ENCODE measurements at regions not wholly inside any gene's neighbourhood (a gene's known extent, or its start where the extent isn't known, plus 50 kb on each side); places are given as distances from the start of the nearest gene placed in this dataset.

DNA sequence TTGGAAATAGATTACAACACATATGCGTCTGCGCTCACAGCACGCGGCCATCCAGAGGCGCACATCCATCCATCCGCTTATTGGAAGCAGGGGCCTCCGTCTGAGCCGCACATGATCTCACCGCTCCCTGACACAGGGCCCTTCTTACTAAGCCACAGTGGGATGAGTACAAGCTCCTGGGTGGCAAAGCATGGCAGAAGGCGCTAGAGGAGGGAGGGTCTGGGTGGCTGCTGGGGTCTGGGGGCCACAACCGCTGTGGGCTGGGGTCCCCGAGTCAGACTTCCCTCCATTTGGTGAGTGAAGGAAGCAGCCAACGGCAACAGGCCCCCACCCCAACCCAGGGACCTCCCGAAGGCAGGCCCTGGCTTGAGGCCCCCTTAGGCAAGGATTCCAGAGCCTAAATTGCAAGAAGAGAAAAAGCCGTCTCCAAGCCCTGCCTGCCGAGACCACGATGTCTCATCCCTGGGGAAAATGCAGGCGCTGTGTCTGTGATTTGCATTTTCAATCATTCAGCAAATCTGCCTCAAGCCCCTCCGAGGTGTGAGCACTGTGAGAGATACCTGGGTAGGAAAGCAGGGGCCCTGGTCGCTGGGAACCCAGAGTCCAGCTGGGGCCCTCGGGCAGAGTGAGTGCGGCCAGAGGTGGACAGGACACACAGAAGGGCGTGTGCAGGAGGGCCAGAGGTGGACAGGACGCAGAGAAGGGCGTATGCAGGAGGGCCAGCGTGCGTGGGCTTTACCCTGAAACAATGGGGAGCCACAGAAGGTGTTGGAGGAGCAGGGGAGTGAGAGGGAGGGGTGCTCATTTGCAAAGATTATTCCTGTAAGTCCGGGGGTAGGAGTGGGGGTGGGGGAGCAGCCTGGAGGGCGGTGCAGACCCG lies 135.7 kb downstream of the OLFM1 start:
- Histone ChIP-seq H3K4me1 (no peaks in the 10 kb centered on the region), H3K27me3 (replicated peaks; ENCODE audit: control insufficient read depth, insufficient read depth, low read length) (no peaks in the 10 kb centered on the region), H3K4me3 (ENCODE audit: low read depth, low read length) (no peak overlapping the region), H3K36me3 (ENCODE audit: control insufficient read depth, insufficient read depth, low read length) (no peaks in the 10 kb centered on the region), H3K9me3 (0 out of 2 replicates have a peak, but pooled peaks cover 6% of the 10 kb centered on the region)
- no peak overlapping the region for H3K4me3 Mint-ChIP-seq (ENCODE audit: unreplicated experiment)
- no peak overlapping the region for H3K27ac Mint-ChIP-seq (ENCODE audit: unreplicated experiment)
- ChIA-PET CTCF (no interaction called here), POLR2A (no interaction called here)
- no peaks in the 10 kb centered on the region for H3K4me1 Mint-ChIP-seq (ENCODE audit: low read depth, unreplicated experiment)
- H3K27me3 Mint-ChIP-seq (ENCODE audit: insufficient read depth, unreplicated experiment): no peaks in the 10 kb centered on the region
- no peaks in the 10 kb centered on the region for H3K9me3 Mint-ChIP-seq (ENCODE audit: unreplicated experiment)
- H3K36me3 Mint-ChIP-seq (ENCODE audit: insufficient read depth, unreplicated experiment): no peaks in the 10 kb centered on the region
- no peak for DNase-seq
- no TSS peak for BruUV-seq (replicated peaks)
- intact Hi-C loops (cut with micrococcal nuclease; ENCODE audit: unreplicated experiment): no loop called here
- TF ChIP-seq, protein P1, sequence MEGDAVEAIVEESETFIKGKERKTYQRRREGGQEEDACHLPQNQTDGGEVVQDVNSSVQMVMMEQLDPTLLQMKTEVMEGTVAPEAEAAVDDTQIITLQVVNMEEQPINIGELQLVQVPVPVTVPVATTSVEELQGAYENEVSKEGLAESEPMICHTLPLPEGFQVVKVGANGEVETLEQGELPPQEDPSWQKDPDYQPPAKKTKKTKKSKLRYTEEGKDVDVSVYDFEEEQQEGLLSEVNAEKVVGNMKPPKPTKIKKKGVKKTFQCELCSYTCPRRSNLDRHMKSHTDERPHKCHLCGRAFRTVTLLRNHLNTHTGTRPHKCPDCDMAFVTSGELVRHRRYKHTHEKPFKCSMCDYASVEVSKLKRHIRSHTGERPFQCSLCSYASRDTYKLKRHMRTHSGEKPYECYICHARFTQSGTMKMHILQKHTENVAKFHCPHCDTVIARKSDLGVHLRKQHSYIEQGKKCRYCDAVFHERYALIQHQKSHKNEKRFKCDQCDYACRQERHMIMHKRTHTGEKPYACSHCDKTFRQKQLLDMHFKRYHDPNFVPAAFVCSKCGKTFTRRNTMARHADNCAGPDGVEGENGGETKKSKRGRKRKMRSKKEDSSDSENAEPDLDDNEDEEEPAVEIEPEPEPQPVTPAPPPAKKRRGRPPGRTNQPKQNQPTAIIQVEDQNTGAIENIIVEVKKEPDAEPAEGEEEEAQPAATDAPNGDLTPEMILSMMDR (IDR thresholded peaks at IDR 0.05; ENCODE audit: insufficient read depth in 1 of 2, low read depth in 1 of 2, low read length in 1 of 2, severe bottlenecking in 1 of 2, unreplicated experiment in 1 of 2): no peak

DNA sequence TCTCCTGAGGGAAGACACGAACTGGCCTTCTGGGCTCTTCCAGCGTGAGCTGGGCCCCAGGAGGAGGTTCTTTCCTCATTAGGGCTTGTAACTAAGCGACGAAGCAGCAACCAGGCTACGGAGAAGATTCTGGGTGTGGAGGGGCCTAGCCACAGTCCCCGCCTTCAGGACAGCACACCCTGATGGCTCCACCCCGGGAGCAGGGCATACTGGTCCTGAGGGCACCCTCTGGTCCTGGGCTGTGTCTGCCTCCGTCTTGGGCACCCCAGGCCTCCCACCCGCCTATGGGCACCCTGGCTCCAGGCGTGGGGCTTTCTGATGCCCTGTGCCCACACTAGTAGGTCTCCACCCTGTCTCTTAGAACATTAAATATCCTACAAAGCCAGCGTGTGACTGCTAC lies 136.4 kb downstream of the OLFM1 start:
- TF ChIP-seq, protein P1 (IDR thresholded peaks at IDR 0.05; ENCODE audit: insufficient read depth in 1 of 2, low read depth in 1 of 2, low read length in 1 of 2, severe bottlenecking in 1 of 2, unreplicated experiment in 1 of 2): no peak
- Histone ChIP-seq H3K4me3 (ENCODE audit: low read depth, low read length) (no peak overlapping the region), H3K36me3 (ENCODE audit: control insufficient read depth, insufficient read depth, low read length) (no peaks in the 10 kb centered on the region), H3K9me3 (0 out of 2 replicates have a peak, but pooled peaks cover 6% of the 10 kb centered on the region), H3K27me3 (replicated peaks; ENCODE audit: control insufficient read depth, insufficient read depth, low read length) (no peaks in the 10 kb centered on the region), H3K4me1 (no peaks in the 10 kb centered on the region)
- Mint-ChIP-seq H3K4me1 (ENCODE audit: low read depth, unreplicated experiment) (no peaks in the 10 kb centered on the region), H3K4me3 (ENCODE audit: unreplicated experiment) (no peak overlapping the region), H3K27ac (ENCODE audit: unreplicated experiment) (no peak overlapping the region), H3K36me3 (ENCODE audit: insufficient read depth, unreplicated experiment) (no peaks in the 10 kb centered on the region), H3K27me3 (ENCODE audit: insufficient read depth, unreplicated experiment) (no peaks in the 10 kb centered on the region), H3K9me3 (ENCODE audit: unreplicated experiment) (no peaks in the 10 kb centered on the region)
- ChIA-PET POLR2A (no interaction called here), CTCF (no interaction called here)
- no TSS peak for BruUV-seq (replicated peaks)
- intact Hi-C loops (cut with micrococcal nuclease; ENCODE audit: unreplicated experiment): no loop called here
- DNase-seq: no peak

DNA sequence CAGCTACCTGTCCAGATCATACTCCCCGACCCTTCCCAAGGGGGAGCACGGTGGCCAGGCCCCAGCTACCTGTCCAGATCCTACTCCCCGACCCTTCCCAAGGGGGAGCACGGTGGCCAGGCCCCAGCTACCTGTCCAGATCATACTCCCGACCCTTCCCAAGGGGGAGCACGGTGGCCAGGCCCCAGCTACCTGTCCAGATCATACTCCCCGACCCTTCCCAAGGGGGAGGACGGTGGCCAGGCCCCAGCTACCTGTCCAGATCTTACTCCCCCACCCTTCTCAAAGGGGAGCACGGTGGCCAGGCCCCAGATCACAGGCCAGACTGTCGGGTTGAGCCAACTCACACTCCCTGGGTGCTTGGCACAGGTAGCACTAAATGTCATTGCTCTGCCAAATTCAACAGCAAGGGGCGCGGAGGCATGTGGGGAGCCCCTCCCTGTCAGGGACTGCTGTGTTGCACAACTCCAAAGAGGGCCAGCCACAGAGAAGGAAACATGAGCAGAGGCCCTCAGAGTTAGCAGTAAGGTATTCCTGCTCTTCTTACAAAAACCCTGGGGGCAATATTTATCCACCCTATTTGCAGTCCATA lies 136.9 kb downstream of the OLFM1 start:
- intact Hi-C loops (cut with micrococcal nuclease; ENCODE audit: unreplicated experiment): no loop called here
- H3K4me3 ChIP-seq (ENCODE audit: low read depth, low read length): no peak overlapping the region
- H3K36me3 ChIP-seq (ENCODE audit: control insufficient read depth, insufficient read depth, low read length): no peaks in the 10 kb centered on the region
- POLR2A ChIA-PET: no interaction called here
- no peaks in the 10 kb centered on the region for H3K4me1 ChIP-seq
- no peaks in the 10 kb centered on the region for H3K36me3 Mint-ChIP-seq (ENCODE audit: insufficient read depth, unreplicated experiment)
- H3K27ac Mint-ChIP-seq (ENCODE audit: unreplicated experiment): no peak overlapping the region
- no TSS peak for BruUV-seq (replicated peaks)
- no peak for DNase-seq
- TF ChIP-seq, protein P1 (IDR thresholded peaks at IDR 0.05; ENCODE audit: insufficient read depth in 1 of 2, low read depth in 1 of 2, low read length in 1 of 2, severe bottlenecking in 1 of 2, unreplicated experiment in 1 of 2): no peak
- no peaks in the 10 kb centered on the region for H3K9me3 Mint-ChIP-seq (ENCODE audit: unreplicated experiment)
- H3K4me3 Mint-ChIP-seq (ENCODE audit: unreplicated experiment): no peak overlapping the region
- no peaks in the 10 kb centered on the region for H3K27me3 ChIP-seq (replicated peaks; ENCODE audit: control insufficient read depth, insufficient read depth, low read length)
- CTCF ChIA-PET: no interaction called here
- H3K4me1 Mint-ChIP-seq (ENCODE audit: low read depth, unreplicated experiment): no peaks in the 10 kb centered on the region
- no peaks in the 10 kb centered on the region for H3K27me3 Mint-ChIP-seq (ENCODE audit: insufficient read depth, unreplicated experiment)
- 0 out of 2 replicates have a peak, but pooled peaks cover 6% of the 10 kb centered on the region for H3K9me3 ChIP-seq

Measured in Caco-2 (cell line).